Heart left ventricle (tissue), 13 donors: ENCODE measurements at regions not wholly inside any gene's neighbourhood (a gene's known extent, or its start where the extent isn't known, plus 50 kb on each side); places are given as distances from the start of the nearest gene placed in this dataset.

Source experiments
- POLR2A ChIP-seq, 2 donors: fragments of 450-650 bp; IDR thresholded peaks; one replicate each; pipeline ENCODE4 v1.6.1; 2017; ENCODE audit warnings: antibody characterized with exemption in 2 of 2, mild to moderate bottlenecking in 2 of 2, moderate library complexity in 2 of 2
- TF ChIP-seq, protein P1 (sequence below), 12 donors: fragments of 200-600 bp; sonication (generic) in 4 of 12; IDR thresholded peaks; one replicate each; pipeline versions ENCODE4 v1.5.0 to v1.8.0; 2018 to 2022; ENCODE audit warnings: antibody characterized with exemption in 12 of 12, mild to moderate bottlenecking in 5 of 12
- donor health status: ischemic (EF 13 %, LVEDD 7.1; RV severe dilation, severe dysfunction).
- donor health status: DM: no; HTN: yes; CAD: no.
- donor health status: DM: no; HTN: no; CAD: no.
- donor health status: ischemic (EF 25% LVEDD 6.9; RV normal size, moderate dysfunction).
- donor health status: ischemic (EF 25% LVEDD 5.7; RV mildly dilated, moderate dysfunction).
- donor health status: ischemic (EF 35%, LVEDD 5.7; RV mildly dilated, moderate dysfunction).
- donor health status: nonischemic (EF 11% LVEDD 7.7; RV severe dilation, severe dysfunction).
- donor health status: DM: yes; HTN: yes; CAD: no.
- donor health status: PGD.
- donor health status: ischemic (EF 29% LVEDD 5.4; RV normal size, mild dysfunction).
- donor health status: nonischemic (EF 23%, LVEDD 6.1; RV moderate dilation, normal function).

DNA sequence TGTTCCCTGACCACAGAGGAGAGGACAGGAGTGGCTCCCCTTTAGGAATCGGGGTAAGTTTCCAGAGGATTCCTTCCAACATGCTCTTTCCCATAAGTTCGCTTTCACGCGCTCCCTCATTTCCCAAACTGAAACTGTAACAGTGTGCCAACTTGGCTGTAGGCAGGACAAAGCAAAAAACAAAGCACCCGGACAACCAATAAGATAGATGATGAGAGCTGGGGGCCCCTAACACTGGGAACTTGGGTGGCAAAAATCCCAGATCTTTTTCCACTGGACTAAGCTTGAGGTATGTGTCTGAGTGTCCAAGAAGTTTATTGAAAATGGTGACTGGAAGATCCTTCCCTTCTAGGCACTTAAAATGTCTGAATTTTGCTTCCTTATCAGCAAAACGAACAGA is 258.7 kb upstream of the IL12B start:
- TF ChIP-seq POLR2A (IDR thresholded peaks at IDR 0.05): no peak
- TF ChIP-seq, protein P1, sequence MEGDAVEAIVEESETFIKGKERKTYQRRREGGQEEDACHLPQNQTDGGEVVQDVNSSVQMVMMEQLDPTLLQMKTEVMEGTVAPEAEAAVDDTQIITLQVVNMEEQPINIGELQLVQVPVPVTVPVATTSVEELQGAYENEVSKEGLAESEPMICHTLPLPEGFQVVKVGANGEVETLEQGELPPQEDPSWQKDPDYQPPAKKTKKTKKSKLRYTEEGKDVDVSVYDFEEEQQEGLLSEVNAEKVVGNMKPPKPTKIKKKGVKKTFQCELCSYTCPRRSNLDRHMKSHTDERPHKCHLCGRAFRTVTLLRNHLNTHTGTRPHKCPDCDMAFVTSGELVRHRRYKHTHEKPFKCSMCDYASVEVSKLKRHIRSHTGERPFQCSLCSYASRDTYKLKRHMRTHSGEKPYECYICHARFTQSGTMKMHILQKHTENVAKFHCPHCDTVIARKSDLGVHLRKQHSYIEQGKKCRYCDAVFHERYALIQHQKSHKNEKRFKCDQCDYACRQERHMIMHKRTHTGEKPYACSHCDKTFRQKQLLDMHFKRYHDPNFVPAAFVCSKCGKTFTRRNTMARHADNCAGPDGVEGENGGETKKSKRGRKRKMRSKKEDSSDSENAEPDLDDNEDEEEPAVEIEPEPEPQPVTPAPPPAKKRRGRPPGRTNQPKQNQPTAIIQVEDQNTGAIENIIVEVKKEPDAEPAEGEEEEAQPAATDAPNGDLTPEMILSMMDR (IDR thresholded peaks at IDR 0.05): no peak
